ENCODE measurements at regions not wholly inside any gene's neighbourhood (a gene's known extent, or its start where the extent isn't known, plus 50 kb on each side); places are given as distances from the start of the nearest gene placed in this dataset.

DNA sequence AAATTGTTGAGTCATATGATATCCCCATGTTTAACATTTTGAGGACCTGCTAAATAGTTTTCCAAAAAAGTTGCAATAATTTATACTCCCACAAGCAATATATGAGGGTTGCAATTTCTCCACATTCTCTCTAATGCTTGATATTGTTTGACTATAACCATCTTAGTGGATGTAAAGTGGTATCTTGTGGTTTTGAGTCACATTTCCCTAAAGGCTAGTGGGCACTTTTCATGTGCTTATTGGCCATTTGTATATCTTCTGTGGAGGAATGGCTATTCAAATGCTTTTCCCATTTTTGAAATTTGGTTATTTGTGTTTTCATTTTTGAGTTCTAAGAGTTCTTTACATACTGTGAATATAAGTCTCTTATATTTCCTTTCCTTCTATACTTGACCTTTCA, 82.7 kb downstream of the SCG2 start:
- DNase-seq (ENCODE audit: low spot score), result no peak

DNA sequence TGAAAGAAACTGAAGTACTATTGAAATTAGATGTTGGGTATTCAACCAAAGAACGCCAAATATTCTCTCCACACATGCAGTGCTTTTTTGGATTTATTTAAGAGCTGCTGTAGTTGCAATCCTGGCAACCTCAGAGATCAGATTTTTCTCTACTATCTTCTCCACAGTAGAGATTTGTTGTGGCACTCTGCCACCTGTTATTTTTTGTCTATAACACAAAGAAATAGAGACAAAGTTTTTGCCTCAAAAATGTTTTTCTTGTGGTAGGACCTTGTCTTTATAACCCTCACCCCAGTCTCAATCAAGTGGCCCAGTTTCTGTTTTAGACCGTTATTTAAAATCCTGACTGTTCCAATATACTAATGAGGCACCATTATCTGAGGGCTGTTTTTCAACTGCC, 79.4 kb downstream of the SCG2 start:
- DNase-seq (ENCODE audit: low spot score), result no peak

DNA sequence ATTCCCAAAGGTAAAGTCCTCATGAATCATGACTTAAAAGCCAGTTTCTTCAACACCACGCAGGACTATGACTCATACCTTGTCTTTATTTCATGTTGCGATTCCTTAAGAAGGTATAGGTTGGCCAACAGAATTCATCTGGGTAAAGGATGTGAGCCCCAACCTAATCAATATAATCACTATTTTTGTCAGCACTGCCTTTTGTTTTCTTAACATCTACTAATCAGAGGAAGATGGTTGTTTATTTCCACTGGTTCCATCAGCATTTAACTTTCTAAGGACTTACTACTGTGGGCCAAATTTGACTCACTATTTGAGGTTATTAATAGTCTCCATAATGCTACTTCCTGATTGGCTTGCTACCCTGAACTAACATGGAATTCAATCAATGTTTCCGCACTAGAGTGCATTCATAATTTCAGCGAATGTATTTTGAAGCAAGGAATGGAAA, 78.6 kb downstream of the SCG2 start:
- no peak for DNase-seq (ENCODE audit: low spot score)

DNA sequence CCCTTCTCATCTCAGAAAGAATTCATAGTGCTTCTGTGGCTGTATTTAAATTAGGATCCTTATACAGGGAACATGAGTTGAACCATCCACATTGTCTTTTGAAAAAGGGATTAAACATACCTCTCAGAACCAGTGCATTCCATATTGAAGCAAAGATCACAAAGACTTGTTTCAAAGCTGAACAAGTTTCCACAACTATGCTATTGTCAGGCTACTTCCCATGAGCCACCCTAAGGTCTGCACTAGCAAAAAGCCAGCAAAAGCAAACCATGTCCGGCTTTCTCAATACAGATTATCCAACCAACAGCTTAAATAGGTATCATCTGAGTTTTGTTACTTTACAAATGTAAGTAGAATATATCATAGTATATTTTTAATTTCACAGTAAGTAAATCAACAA, 78.1 kb downstream of the SCG2 start:
- DNase-seq (ENCODE audit: low spot score), result no peak

DNA sequence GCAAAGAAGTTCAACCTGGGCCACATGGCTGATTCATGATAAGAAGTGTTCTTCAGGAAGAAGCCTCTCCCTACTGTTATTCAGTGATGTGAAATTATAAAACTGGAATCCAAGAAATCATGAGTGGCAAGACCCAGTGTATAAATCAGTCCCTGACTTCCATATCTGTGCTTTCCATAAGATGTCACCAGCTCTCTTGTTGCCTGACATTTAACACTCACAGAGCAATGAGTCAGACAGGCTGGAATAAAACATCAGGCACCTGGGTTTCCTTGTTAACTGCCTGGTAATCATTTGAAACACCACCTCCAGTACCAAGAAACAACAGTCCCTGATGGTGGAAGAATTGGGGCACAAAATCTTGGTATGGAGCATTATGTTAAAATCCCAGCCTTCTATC, 76.1 kb downstream of the SCG2 start:
- peak; percentile 36 for DNase-seq (ENCODE audit: low spot score)

DNA sequence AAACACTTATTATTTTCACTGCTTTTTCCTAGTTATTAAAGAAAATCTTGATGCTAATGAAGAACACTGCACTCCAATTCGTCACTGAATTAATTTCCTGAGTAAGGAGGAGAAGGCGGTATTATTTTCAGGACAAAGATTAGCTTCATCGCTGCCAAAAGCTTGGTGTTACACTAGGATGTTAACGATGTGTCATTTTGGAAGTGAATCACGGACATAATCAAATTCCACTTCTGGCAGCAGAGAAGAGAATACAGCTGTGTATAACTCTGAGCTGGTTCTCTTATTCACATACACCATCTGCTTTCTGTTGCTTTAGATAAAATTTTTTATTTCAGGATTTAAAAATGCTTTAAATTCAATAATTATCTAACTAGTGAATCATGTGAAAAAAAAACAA, 74.1 kb downstream of the SCG2 start:
- peak; percentile 42 for DNase-seq (ENCODE audit: low spot score)

DNA sequence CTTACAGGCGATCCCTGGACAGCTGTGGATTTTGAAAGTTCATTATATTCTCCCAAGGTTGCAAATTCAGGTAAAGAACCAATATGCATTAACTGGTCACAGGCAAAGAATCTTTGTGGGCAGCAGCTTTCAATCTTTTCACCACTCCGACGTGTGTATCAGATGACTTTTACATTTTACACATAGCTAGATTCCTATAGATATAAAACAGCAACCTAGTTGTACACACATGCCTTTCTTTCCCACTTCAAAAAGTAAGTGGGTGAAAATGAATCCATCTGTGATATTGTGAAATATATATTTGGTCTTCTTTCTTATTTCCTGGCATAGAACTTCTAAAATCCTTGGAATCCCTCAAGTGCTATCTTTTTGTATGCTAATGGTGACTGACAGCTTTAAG, 72.5 kb downstream of the SCG2 start:
- DNase-seq (ENCODE audit: low spot score), result no peak

DNA sequence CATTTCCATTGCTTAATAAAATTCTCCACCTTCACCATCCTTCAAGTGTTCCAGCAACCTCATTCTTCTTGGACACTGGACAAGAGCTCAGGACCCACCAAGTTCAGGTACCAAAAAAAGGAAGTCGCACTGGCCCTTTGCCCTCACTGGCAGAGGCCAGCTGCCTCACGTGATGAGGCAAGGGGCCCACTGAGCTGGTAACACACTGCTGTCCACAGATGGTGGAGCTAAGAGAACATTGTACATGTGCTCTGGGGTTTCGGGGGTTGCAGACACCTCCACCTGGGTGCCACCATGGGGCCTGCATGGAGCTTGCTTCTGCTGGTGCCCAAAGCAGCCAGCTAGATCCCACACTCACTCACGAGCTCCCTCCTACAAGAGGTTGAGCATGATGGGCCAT, 71.3 kb downstream of the SCG2 start:
- DNase-seq (ENCODE audit: low spot score), result no peak

DNA sequence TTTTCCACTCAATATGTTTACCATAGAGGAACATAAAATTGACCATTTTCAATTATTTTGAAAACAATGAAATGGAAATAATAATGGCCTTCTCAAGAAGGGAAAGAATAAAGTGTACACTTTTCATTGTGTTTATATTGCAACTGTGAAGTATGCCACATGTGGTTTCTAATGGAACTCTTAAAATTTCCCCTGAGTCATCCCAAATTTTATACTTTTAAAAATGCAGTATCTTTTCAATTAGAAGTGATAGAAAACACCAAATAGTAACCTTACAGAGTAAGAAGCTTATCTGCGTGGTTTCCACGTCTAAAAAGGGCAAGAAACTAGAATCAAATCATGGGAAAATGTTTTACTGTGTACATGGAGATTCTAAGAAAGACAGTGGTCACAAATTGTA, 70.0 kb downstream of the SCG2 start:
- DNase-seq (ENCODE audit: low spot score), result no peak

DNA sequence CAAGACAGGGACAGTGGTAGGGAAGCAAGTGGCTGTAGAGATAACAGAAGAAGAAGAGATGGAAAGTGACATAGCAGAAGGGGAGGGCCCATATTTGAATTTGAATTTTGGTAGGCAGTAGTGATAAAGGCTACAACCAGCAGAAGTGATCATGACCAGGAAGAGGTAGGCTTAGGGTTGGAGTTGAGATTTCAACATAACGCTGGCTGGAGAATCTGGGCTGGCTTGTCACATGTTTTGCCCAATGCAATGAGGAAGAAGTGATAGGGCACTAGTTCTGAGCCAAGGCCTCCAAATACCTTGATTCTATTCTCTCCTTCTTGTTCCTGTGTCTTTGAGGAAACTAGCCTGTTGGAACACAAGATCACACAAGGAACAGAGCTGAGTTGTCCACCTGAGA, 69.4 kb downstream of the SCG2 start:
- DNase-seq (ENCODE audit: low spot score), result no peak

DNA sequence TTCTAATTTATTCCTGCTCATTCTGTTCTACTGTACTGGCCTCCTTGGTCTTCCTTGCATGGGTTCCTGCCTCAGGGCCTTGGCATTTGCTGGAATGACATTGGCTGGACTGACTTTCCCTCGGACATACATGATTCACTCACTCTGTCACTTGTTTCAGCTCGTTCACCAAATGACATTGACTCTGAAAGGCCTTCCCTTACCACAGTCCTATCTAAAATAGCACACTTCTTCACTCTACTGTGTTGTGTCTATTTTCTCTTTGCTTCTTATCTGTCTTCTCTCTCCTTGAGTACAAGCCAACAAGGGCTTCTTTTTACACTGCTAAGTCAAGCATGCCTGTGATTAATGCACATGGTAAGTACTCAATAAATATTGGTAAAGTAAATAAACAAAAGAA, 65.6 kb downstream of the SCG2 start:
- no peak for DNase-seq (ENCODE audit: low spot score)

DNA sequence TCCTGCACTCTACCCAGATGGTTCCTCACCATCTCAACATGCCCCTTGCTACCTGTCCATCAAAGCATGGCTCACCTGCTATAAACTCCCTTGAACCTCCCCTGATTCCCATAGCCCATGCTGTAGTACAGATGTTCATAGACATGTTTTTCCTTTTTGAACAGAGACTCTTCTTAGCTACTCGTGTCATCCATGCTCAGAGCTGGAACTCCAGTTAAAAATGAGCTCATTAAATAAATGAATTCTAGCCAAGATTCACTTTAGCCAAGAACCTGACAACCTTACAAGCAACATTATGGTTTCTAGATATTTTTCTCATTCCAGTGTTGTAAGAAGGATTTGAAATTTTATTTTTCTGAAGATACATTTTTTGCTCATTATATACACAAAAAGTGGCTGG, 65.0 kb downstream of the SCG2 start:
- no peak for DNase-seq (ENCODE audit: low spot score)

DNA sequence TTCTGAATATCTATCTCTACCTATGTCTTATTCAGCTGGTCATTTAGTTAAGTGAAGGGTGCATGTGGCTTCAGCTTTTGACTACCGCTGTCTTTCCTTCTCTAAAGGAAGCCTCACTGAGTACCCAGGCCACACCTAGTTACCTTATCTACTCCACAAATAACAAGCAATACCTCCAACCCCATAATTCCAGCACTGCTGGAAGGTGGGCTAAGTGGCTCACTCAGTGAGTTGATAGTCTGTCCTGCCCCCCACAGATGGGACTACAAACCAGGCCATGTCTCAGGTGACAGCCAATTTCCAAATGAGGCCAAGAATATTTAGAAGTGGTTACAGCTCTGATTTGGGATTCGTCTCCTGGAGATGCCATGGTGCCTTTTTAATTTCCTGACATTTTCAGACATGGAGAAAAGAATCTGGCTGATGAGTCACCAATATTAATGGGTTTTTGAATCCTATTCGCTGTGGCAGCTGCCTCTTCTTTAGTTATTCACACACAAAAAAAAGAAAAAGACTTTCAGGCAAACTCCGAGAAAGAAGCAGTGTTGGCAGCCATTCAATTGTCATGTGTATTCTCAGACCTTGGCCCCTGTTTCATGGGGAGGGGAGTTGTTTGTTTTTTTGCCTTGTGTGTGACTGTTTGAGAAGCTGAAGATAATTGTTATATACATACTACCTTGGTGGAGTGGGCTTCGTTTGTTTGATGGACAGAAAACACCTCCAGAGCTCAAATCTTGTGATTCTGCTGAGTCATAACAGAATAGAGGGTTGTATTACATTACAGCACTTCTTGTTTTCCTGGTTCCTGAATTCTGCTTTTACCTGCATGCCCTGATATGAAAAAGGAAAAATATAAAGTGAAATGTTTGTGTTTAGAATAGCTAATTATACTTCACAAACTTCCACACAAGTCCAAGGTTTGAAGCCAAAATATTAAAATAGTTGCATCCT, 64.2 kb downstream of the SCG2 start:
- DNase-seq (ENCODE audit: low spot score), result peak; percentile 59

DNA sequence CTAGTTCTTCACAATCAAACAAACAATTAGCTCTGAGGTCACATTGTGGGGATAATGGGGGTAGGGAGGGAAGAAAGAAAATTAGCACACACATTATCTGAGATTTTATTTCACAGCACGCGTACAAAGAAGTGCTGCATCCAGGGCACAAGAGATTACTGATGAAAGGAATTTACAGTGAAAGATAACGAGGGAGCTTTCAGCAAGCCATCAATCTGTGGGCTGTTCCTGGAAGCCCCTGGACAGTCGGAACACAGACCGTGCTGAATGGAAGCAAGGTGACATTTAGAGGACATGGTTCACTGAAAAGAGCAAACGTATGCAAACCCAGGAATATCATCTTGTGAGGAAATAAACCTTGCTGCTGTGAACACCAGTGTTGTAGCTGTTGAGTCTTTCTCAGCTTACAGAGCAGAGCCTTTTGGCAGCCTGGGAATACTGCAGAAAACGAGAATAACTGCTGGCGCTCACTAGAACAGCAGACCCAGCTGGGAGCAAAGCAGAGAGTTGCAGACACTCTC, 63.2 kb downstream of the SCG2 start:
- peak; percentile 12 for DNase-seq (ENCODE audit: low spot score)

DNA sequence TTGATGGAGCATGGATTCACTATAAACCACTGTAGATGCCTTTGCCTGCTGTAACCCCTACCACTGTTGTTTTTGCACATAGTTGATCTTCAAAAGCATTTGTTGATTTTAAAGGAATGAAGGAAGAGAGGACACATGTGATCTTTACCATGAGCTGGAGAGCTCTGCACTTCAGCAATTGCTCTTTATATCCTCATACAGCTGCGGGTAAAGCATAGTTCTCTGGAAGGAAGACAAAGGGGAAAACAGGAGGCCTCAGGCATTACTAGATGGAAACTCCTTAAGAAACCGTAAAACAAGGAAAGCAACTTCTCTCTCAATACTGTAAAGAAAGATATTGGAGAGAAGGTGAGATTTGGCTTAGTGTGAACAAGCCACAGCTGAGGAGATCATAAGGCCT, 60.6 kb downstream of the SCG2 start:
- DNase-seq (ENCODE audit: low spot score), result no peak

DNA sequence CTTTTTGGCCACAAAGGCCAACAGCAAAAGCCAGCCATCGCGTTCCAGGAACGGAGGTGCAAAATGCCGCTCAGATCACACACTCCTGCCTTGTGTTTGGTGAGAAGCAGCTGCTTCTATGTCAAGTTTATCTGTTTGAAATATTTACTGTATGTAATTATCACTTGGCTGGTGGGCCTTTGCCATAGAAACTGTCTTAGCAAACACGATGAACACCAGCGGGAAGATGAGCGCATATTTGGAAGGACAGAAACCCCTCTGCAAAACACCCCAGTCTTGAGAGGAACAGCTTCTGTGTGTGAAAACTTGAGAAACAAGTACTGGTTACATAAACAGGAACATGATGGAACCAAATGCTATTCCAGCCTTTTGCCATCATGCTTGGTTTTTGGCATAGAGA, 59.7 kb downstream of the SCG2 start:
- DNase-seq (ENCODE audit: low spot score), result no peak

DNA sequence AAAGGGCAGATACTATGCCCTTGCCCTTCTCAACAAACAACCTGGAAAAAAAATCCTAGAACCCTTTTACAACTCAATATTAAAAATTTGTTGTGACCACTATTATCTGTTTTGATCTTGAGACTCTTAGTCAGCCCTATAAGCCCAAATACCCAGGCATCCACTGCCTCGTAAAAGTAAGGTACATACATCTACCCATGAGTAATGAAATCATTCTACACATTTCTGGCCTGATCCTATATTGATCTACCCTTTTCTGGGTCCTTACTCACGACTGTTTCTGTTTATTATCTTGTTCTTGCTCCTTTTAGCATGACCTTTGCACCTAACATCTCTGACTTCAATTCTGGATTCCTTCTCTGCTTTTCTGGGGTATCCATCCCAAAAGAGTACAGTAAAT, 56.8 kb downstream of the SCG2 start:
- DNase-seq (ENCODE audit: low spot score), result no peak

DNA sequence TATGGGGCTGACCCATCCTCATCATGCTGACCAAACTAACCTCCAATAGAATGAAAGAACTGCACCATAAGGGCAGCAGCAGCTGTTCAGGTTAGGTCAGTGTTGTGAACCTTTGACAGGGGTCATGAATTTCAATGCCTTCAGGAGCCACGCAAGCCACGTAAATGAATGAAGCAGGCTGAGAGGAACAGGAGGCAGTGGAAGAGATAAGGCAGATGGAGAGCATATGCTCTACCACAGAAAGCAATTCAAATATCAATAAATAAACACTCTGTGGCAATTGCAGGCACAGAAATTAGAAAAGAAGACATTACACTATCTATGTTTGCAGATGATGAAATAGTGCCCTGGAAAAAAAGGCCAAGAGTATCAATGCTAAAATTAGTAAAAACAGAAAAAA, 56.3 kb downstream of the SCG2 start:
- DNase-seq (ENCODE audit: low spot score), result no peak
